Putamen (tissue), 1 donor: ENCODE measurements at regions not wholly inside any gene's neighbourhood (a gene's known extent, or its start where the extent isn't known, plus 50 kb on each side); places are given as distances from the start of the nearest gene placed in this dataset.

Experiments
- DNase-seq: peaks from one replicate; pipeline ENCODE4 v3.0.0-alpha.2; 2016; ENCODE audit warnings: low spot score

GRCh38 chr12:128133321-128134073, 133.5 kb upstream of the TMEM132C start:
- no peak for DNase-seq

GRCh38 chr12:128137140-128137539, 129.8 kb upstream of the TMEM132C start:
- DNase-seq = no peak

- no peak for DNase-seq
These were observed 128.8 kb upstream of the TMEM132C start for GRCh38 chr12:128138125-128138524.

- no peak for DNase-seq
These were observed 126.4 kb upstream of the TMEM132C start for GRCh38 chr12:128140551-128140950.

GRCh38 chr12:128150961-128151360, 116.0 kb upstream of the TMEM132C start:
- DNase-seq = no peak

- no peak for DNase-seq
These were observed 111.4 kb upstream of the TMEM132C start for GRCh38 chr12:128155571-128155970.

GRCh38 chr12:128163086-128163485, 103.9 kb upstream of the TMEM132C start:
- DNase-seq = no peak

- DNase-seq = no peak
These were observed 102.4 kb upstream of the TMEM132C start for GRCh38 chr12:128164533-128164932.

- DNase-seq = no peak
These were observed 101.6 kb upstream of the TMEM132C start for GRCh38 chr12:128165387-128165786.

GRCh38 chr12:128168273-128168672, 98.7 kb upstream of the TMEM132C start:
- no peak for DNase-seq

- no peak for DNase-seq
These were observed 96.8 kb upstream of the TMEM132C start for GRCh38 chr12:128170181-128170580.

- DNase-seq = no peak
These were observed 88.4 kb upstream of the TMEM132C start for GRCh38 chr12:128178565-128178964.

GRCh38 chr12:128178966-128179365, 88.0 kb upstream of the TMEM132C start:
- peak; percentile 3 for DNase-seq

- no peak for DNase-seq
These were observed 86.8 kb upstream of the TMEM132C start for GRCh38 chr12:128180166-128180565.

GRCh38 chr12:128190052-128190451, 76.9 kb upstream of the TMEM132C start:
- no peak for DNase-seq

- peak; percentile 6 for DNase-seq
These were observed 76.4 kb upstream of the TMEM132C start for GRCh38 chr12:128190614-128191013.

- DNase-seq = no peak
These were observed 75.6 kb upstream of the TMEM132C start for GRCh38 chr12:128191380-128191779.

- no peak for DNase-seq
These were observed 62.3 kb upstream of the TMEM132C start for GRCh38 chr12:128204711-128205110.

- DNase-seq = no peak
These were observed 61.8 kb upstream of the TMEM132C start for GRCh38 chr12:128205145-128205544.

- no peak for DNase-seq
These were observed 61.2 kb upstream of the TMEM132C start for GRCh38 chr12:128205758-128206157.
